ENCODE measurements at regions not wholly inside any gene's neighbourhood (a gene's known extent, or its start where the extent isn't known, plus 50 kb on each side); places are given as distances from the start of the nearest gene placed in this dataset.

- Mint-ChIP-seq H3K4me3 (no peak overlapping the region), H3K27me3 (ENCODE audit: insufficient read depth, low read depth, poor library complexity) (peaks cover 1% of the 10 kb centered on the region), H3K27ac (no peak overlapping the region), H3K36me3 (ENCODE audit: low read depth) (peaks cover 16% of the 10 kb centered on the region), H3K4me1 (no peaks in the 10 kb centered on the region), H3K9me3 (peaks cover 20% of the 10 kb centered on the region)
- Histone ChIP-seq H3K79me2 (replicated peaks; ENCODE audit: insufficient read depth) (no peaks in the 10 kb centered on the region), H3K4me2 (no peak overlapping the region), H4K20me1 (replicated peaks; ENCODE audit: insufficient read depth) (no peaks in the 10 kb centered on the region), H3F3A (replicated peaks; ENCODE audit: low read depth) (no peaks in the 10 kb centered on the region), H3K27me3 (ENCODE audit: insufficient read depth) (no peaks in the 10 kb centered on the region), H3K36me3 (ENCODE audit: insufficient read depth) (no peaks in the 10 kb centered on the region), H3K4me3 (no peak overlapping the region), H3K9me2 (ENCODE audit: insufficient read depth) (no peaks in the 10 kb centered on the region), H2AFZ (no peak overlapping the region), H3K4me1 (ENCODE audit: insufficient read depth) (no peaks in the 10 kb centered on the region), H3K27ac (ENCODE audit: low read depth) (no peak overlapping the region)
- TF ChIP-seq POLR2AphosphoS5 (IDR thresholded peaks at IDR 0.05; ENCODE audit: low read depth) (no peak), CTCF (conservative IDR thresholded peaks at IDR 0.05; ENCODE audit: low read depth in 2 of 2) (no peak), NANOG (IDR thresholded peaks at IDR 0.05; ENCODE audit: borderline replicate concordance) (no peak), EZH2 (IDR thresholded peaks at IDR 0.05; ENCODE audit: low read depth, unreplicated experiment) (no peak), CREB1 (CRISPR knock-in tag; IDR thresholded peaks at IDR 0.05; ENCODE audit: low read depth) (no peak), JUNB (IDR thresholded peaks at IDR 0.05; ENCODE audit: unreplicated experiment) (no peak), ZNF114 (CRISPR knock-in tag; IDR thresholded peaks at IDR 0.05) (no peak), EZH2phosphoT487 (IDR thresholded peaks at IDR 0.05; ENCODE audit: unreplicated experiment) (no peak), ZNF331 (CRISPR knock-in tag; IDR thresholded peaks at IDR 0.05; ENCODE audit: low read depth) (no peak), ZNF462 (CRISPR knock-in tag; IDR thresholded peaks at IDR 0.05) (no peak)
- ATAC-seq = no peak
- DNase-seq (ENCODE audit: low spot score) = no peak
Observed at GRCh38 chr2:10196110-10196892, 73.8 kb downstream of the RRM2 start.
